ENCODE measurements at regions not wholly inside any gene's neighbourhood (a gene's known extent, or its start where the extent isn't known, plus 50 kb on each side); places are given as distances from the start of the nearest gene placed in this dataset.
"Not testable (repeated sequence)": the region's sequence is repeated elsewhere in the genome, so short reads cannot be mapped to it uniquely, and the experiment has no call there.

DNA sequence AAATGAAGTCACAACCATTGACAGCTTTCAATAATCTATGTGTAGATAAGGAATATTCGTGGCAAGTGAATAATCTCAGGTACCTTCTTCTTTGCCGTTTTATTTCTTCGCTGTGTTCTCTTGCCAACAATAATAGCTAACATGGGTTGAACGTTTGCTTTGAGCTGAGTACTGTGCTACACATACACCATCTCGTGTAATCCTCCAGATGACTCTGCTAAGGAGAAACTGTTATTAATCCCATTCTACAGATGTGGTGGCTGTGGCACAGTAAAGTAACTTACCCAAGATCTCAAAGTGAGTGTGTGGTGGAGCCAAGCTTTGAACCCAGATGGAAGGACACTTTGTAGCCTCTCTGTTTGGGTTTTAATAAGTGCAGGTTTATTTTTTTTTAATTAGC, 179.7 kb downstream of the C9orf152 start:
- FAIRE-seq, result no peak

DNA sequence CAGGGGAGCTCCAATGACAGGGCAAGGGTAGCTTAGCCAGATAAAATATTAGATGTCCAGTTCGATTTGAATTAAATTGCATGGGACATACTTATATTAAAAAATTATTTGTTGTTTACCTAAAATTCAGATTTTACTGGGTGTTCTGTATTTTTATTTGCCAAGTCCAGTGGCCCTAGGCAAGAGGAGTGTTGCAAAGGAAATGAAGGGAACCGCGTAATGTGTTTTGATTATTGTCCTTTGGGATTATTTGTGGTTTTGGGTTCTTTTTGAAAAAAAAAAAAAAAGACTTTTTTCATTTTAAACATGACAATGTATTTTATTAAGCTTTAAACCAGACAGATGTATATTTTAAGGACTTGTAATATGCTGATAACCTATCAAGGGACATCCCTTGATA, 179.3 kb downstream of the C9orf152 start:
- no peak for FAIRE-seq

DNA sequence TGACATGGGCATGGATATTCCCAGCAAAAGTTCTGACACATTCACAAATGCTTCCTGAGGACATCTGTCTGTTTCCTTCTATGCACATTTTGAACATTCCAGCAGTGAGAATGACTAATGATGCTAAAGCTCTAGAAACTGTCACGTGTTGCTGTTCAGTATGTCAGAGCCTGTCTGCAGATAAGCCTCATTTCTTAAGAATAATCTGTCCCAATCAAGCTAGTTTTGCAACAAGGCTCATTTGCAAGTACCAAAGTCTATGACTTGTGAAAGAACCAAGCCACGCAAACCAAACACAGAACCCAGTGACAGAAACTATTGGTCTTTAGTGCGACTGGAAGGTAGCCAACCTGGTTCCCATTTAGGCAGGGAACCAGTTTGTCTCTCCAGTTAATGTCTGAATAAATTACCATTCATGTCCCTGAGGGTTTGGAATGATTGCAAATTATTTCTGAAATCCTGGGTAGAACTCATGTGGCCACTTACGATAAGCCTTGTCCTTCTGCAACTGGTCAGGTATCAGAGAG, 178.5 kb downstream of the C9orf152 start:
- no peak for FAIRE-seq

DNA sequence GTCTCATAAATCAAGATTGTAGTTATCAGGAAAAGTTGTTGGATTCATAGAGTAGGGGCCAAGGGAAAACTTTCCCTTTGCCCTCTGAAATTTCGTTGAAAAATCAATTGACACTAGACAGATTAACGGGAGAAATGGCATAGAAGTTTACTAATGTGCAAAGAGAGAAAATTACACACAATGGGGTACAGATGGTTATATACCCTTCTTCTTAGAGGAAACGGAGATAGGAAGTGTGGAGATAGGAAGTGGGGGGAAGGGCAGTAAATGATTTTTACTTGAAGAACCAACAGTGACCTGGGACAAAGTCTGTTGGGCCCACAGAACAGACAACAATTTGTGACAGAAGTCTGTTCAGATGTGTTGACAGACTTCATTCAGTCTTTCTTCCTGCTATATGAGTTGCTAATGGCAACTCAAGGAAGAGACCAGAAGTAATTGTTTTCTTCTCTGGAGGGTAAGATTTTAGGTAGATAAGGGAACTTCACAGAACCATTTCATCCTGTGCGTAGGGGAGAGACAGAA, 177.9 kb downstream of the C9orf152 start:
- FAIRE-seq, result no peak

DNA sequence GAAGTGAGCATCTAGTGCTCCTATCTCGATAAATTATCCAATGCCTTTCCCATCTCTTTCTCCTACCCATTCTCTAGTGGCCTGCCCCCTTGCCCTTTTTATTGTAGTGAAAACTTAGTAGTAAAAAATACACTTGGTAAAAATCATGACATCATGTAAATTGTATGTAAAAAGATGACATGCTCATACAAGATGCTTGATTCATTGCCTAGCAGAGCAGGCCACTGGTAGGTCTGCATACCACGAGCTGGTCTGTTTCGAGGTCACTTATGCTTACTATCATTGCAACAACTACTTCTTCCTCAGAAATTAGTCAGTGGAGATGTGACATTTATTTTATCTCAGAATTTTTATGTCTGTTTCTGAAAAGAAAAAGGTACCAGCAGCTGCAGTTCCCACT, 177.3 kb downstream of the C9orf152 start:
- FAIRE-seq, result no peak

DNA sequence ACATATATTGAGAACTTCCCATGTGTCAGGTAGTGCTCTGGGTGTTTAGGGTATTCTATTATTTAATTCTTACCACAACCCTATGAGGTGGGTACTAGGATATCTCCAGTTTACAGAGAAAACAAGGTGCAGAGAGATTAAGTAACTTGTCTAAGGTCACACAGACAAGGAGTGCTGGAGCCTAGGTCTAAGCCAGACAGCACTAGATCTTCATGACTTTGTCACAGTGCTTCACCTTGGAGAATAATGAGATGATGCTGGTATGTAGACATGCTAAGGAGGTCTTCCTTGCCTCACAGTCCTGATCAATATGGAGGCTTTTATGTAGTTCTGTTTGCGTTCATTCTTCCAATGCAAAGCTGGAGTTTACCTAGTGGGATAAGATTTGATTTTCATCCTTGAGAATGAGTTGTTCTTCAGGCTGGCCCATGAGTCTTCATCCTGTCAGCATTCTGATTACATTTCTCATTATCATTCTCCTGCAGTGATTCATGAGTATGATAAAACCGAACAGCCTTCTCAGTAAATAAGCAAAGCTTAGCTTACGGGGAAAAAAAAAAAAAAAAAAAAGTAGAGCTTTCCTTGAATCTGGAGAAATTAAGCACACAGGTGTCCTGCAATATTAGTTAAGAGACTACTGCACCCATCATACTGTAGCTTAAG, 176.3 kb downstream of the C9orf152 start:
- FAIRE-seq, result no peak

DNA sequence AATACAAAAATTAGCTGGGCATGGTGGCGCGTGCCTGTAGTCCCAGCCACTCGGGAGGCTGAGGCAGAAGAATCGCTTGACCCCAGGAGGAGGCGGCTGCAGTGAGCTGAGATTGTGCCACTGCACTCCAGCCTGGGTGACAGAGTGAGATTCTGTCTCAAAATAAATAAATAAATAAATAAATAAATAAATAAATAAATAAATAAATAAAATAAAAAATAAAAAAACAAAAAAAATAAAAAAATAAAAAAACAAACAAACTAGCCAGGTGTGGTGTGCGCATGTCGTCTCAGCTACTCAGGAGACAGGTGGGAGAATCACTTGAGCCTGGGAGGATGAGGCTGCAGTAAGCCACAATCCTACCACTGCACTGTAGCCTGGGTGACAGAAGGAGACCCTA, 175.4 kb downstream of the C9orf152 start:
- not testable (repeated sequence) for FAIRE-seq

DNA sequence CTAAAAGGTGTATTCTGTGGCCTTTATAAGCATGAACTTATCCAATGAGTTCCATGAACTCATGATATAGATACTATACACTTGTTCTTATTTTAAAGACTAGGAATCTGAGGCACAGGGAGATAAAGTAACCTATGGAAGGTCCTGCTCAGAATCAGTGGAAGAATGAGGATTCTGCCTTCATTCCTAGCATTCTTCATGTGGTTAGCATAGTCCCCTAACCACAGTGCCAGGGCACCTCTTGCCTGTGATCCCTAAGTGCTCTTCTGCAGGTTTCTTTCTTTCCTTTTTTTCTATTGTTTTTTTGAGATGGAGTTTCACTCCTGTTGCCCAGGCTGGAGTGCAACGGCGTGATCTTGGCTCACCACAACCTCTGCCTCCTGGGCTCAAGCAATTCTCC, 174.1 kb downstream of the C9orf152 start:
- FAIRE-seq, result no peak

DNA sequence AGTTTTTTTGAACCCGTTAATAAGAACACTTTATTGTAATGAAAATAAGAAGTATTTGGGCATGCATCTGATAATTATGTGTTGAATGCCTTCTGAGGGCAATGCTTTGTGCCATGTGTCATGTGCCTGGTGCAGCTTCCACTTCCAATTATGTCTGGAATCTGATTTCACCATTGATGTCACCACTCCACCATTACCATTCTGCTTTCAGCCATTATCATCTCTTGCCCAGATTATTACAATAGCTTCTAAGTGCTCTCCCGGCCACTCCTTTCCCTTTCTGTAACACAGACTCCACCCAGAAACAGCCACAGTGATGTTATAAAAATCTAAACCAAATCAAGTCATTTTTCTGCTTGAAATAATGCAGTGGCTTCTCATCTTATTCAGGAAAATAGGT, 171.7 kb downstream of the C9orf152 start:
- FAIRE-seq, result no peak

DNA sequence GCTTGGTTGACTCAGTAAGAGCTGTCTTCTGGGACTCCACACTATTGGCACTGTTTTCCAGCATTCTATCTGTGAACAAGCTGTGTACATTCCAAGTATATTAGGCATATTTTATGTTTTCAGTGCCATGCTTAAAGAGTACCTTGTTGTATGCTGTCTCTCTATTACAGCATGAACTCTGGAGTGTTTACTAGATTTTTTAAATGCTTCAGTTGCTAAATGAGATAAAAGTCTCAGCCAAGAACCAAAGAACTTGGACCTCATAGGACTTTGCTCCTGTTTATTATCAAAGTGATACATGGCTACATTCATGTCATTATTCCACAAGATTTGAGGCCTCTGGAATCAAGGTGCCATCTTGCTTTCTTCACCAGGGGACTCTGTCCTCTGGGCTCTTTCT, 167.2 kb downstream of the C9orf152 start:
- no peak for FAIRE-seq

DNA sequence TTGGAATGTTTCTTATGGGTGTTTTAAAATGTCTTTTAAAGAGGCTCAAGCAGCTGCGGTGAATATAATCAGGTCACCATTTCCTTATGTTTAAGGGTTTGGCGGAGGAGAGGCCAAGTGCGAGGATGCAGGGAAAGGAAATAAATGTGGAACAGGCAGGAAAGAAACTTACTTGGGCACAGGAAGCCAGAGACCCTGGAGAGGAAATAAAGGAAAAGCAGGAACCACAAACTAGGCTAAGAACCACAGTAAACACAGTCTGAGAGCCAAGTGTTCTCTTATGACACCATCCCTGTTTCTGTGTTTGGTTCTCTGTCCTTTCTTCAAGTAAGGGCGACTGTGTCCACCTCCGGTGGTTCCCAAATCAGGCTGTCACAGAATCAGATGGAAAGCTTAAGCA, 166.5 kb downstream of the C9orf152 start:
- no peak for FAIRE-seq

DNA sequence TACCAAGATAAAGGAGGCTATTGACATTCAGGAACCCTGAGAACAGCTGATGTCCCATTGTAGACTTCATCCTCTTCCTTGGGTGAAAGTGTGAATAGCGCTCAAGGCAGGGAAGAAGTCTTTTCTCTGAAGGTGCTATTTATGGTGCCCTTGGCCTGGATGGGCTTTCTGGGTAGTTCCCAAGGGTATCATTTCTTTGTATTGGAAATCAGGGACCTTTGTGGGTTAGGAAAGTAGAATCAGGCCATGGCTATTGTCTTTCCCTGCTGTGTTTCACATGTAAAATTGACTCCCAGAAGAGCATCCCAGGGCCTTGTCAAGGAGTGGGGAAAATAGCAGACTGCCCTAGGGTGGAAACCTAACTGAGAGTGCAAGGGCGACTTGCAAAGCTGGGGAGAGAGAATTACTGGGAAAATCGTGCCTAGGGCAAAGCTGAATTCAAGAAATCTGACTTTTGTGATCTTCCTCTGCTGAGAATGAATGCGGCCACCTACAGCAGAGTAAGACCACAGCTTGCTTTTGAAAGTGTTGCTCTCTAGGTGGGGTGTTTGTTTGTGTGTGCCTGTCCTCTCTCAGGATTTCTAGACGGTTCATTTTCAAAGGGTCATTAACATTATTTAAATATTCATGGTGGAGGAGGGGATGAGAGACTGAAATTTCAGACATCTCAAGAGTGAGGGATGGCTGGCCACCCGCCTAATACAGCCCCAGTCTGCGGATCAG, 160.6 kb downstream of the C9orf152 start:
- FAIRE-seq, result no peak

DNA sequence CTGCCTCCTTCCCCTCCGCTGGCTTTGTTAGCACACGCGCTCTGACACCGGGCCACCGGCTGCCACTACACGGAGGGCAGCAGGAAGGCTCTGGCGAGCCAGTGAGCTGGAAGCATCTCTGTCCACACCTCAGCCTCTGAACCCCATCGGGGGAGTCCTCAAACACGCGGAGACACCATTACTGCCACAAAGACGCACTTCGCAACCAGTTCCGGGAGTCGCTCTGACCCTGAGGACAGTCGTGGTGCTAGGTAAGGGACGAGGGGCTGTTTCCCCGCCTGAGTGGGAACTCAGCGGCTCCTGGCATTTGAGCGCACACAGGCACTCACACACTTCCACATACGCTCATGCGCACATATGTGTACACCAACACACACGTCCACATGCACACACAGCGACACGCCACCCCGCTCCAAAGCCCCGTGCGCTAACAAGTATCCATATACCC, 160.0 kb downstream of the C9orf152 start:
- no peak for FAIRE-seq

DNA sequence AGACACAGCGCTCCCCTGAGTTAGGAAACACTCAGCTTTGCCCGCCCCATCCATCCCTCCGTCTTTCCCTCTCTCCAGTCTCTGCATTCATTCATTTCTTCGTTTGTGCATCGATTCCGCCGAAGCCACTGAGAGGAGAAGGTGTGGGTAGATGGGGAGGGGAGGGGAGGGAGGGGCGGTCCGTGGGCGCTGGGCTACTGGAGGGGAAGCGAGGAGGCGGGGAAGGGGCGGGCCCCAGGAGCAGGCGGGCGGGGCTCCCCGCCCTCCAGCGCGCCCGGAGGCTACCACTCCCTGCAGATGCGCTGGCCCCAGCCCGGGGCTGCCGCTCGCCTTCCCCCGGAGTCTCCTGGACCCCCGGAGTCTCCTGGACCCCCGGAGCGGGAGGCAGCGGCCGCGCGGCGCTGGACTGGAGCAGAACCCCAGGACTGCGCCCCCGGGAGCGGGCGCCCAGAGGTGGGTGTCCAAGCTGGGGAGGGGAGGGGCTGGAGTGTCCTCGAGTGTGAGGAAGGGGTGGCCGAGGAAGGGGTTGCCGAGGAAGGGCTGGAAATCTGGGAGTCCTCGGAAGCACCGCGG, 159.5 kb downstream of the C9orf152 start:
- FAIRE-seq, result no peak

DNA sequence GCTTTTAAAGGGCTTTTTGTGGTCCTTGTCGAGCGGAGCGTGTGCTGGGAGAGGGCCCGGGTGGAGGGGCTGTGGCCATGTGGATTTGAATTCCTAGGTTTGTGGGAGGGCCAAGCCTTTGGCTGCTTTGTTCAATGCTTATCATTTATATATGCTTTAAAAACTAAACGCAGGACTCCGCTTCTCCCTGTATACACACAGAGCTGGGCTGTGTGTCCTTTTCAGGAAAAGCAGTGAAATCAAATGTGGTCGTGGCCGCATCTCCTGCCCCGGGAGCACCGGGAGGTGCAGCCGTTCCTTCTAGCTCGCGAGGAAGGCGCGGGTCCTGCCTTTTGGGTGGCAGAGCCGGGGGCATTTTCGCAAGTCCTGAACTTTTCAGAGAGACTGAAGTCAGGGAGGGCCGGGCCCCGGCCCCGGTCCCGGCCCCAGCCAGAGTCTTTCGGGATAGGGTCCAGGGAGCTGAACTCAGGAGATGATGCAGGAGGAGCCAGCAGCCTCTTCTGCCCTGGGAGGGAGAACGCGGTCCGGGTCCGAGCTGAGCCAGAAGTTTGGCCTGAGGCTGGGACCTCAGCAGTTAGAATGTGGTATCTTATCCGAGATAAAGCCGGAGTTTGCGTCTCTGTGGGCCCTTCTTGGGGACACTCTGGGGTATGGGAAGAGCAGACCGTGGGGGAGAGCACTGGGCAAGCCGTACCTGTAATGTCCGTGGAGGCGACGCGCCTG, 158.8 kb downstream of the C9orf152 start:
- no peak for FAIRE-seq

DNA sequence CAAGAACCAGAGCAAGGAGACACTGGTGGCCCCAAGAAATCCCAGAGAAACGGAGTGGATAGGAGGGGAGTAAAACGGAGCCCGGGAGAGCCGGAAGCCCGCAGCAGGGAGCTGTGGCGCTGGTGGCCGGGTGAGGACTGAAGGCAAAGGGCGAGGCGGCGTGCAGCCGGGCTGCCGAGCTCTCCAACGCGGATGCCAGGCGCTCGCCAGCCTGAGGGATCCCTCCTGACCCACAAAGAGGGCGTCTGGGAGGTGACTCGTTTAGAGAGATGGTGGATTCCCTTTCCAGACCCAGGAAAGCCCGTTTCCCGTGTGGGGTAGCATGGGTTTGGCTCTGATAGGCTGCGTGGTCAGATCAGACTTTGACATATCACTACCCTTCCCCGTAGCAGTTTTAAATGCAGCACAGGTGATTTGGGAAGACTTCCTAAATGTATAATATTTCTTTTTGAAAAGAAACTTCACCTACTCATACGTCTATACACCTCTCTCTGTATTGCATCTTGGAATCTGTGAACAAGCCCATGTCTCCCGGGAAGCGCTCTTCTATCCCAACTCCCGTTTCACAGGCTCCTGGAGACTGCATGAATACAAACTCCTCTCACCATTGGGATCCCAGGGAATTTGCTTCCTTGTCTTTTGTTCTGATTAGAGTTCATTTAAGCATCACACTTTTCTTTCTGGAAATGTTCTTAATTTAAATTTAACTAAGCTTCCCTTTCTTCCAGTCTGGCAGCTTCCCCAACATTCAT, 158.1 kb downstream of the C9orf152 start:
- FAIRE-seq, result no peak

DNA sequence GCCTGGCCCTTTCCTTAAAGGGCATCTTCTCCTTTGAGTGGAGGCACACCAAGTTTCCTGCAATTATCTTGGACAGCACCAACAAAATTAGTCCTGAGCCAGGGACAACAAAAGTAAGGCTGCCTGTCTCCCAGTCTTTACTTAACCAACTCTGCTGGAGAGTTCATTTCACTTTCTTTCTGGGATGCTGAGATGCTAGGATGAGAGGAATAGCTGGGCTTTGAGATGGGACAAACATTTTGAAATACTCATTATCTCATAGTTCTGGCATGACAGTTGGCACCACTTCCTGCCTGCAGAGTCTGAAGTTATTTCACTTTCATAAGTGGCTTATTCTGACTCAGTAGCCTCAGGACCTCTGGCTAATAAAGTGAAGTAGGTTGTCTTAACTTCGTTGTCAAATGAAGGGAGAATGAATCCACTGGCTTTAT, 157.0 kb downstream of the C9orf152 start:
- FAIRE-seq, result no peak

DNA sequence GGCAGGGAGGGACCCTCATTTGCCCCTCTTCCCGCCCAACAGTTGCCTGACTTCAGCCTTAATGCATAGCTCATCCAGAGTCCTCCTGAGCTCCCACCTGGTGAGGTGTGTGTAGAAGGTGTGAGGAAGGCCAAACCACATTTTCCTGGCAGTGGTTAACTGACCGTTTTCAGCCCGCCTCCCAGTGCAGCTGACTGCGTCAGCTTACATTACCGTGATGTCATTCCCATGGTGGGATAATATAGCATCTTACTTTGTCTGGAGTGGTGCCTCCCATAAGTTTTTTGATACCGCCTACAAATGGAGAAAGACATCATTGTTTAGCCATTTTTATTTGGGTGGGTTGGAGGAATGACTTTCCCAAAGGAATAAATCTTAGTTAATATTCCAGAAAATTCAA, 151.9 kb downstream of the C9orf152 start:
- FAIRE-seq, result no peak

DNA sequence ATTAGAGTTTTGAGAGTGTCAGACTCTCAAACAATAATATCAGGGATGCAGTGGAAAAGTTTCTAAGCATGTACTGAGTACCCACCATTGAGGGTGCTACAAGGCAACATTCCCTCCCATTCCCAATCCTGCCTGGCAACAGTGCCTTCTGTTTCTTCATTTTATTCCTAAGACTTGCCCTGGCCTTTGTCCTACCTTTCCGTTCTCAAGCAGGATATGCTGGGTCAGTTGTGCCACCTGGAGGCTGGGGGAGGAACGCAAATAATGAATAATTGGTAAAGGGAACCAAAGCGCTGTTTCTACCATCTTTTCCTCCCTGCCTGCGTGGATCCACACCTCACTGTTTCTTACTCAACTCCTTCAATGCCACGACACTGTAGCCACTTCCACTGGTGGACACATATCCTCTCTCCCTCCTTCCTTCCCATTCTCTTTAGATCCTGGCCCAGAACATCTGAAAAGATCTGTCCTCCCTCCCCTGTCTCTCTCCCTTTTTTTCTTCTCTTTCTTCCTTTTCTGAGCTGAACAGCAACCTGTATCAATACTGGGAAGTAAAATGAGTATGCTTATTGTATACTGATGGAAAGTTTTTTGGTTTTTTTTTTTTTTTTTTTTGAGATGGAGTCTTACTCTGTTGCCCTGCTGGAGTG, 149.5 kb downstream of the C9orf152 start:
- FAIRE-seq, result no peak

DNA sequence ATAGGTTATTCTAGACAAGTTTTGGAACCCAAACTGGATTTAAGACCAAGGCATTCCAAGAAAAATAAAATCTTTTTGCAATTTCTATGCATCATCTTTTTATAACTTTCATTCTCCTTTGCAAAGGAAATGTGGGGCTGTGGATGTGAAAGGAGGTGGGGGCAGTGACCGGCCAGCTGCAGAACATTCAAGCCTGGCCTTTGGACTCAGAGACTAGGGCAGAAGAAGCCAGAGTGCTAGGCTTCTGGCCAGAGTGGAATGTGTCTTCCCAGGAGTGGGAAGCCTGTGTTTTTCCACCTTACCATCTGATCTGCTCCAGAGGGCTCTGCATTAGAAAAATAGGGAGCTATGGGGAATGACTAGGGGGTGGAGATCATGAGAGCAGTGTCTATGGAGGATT, 148.5 kb downstream of the C9orf152 start:
- FAIRE-seq, result no peak

DNA sequence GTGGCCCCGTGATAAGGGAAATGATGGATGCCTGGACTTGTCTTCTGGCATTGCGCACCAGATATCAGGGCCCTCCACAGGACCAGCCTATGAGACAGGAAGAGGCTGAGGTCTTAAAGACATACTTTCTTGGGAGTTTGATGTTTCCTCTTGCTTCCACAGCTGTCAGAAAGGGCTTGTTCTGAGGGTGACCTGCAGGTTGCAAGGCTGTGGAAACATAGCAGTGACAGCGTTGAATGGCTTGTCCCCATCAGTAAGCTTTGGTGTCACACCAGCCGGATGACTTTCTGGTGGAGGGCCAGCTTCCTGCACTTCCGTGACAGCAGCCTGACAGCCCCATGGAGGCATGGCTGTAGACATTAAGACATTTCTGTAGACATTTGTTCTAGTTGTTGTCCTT, 143.2 kb downstream of the C9orf152 start:
- no peak for FAIRE-seq

DNA sequence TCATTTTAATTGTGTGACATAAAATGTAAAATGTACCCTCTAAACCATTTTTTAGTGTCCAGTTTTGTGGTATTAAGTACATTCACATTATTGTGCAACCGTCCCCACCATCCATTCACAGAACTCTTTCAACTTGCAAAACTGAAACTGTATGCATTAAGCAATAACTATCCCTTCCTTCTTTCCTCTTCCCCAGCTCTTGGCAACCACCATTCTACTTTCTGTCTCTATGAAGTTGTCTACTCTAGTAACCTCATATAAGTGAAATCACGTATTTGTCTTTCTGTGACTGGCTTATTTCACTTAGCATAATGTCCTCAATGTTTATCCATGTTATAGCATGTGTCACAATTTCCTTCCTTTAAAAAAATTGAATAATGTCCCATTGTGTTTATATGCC, 142.4 kb downstream of the C9orf152 start:
- no peak for FAIRE-seq

Data from endometrium (tissue), 2 donors.